ENCODE measurements at regions not wholly inside any gene's neighbourhood (a gene's known extent, or its start where the extent isn't known, plus 50 kb on each side); places are given as distances from the start of the nearest gene placed in this dataset.

- TF ChIP-seq MAX (IDR thresholded peaks at IDR 0.05; ENCODE audit: low read depth, low read length) = no peak
- no peak for TF ChIP-seq CTCF (IDR thresholded peaks at IDR 0.05; ENCODE audit: low read depth, low read length)
Observed at GRCh38 chr12:91667694-91668093, 478.0 kb downstream of the BTG1 start.
